ENCODE measurements at regions not wholly inside any gene's neighbourhood (a gene's known extent, or its start where the extent isn't known, plus 50 kb on each side); places are given as distances from the start of the nearest gene placed in this dataset.

- no peak for DNase-seq (ENCODE audit: low spot score in 2 of 2, unreplicated experiment in 2 of 2)
- H3K4me3 Mint-ChIP-seq: no peak overlapping the region
- H3K4me1 Mint-ChIP-seq: peaks cover 5% of the 10 kb centered on the region
- H3K36me3 Mint-ChIP-seq: no peaks in the 10 kb centered on the region
- peaks cover 5% of the 10 kb centered on the region for H3K9me3 Mint-ChIP-seq
- H3K27ac Mint-ChIP-seq: no peak overlapping the region
- H3K27me3 Mint-ChIP-seq (ENCODE audit: low read depth): peaks cover 49% of the 10 kb centered on the region
- no peak for TF ChIP-seq CTCF (IDR thresholded peaks at IDR 0.05; ENCODE audit: unreplicated experiment)
These were observed 51.1 kb upstream of the PPP2R3B start for GRCh38 chrX:437661-438390.

GRCh38 chrX:439241-439640 lies 52.5 kb upstream of the PPP2R3B start:
- Mint-ChIP-seq H3K4me3 (no peak overlapping the region), H3K27me3 (ENCODE audit: low read depth) (peaks cover 59% of the 10 kb centered on the region), H3K9me3 (peaks cover 5% of the 10 kb centered on the region), H3K36me3 (no peaks in the 10 kb centered on the region), H3K27ac (no peak overlapping the region), H3K4me1 (peaks cover 5% of the 10 kb centered on the region)
- TF ChIP-seq CTCF (IDR thresholded peaks at IDR 0.05; ENCODE audit: unreplicated experiment): no peak
- DNase-seq (ENCODE audit: low spot score in 2 of 2, unreplicated experiment in 2 of 2): no peak

- H3K36me3 Mint-ChIP-seq: no peaks in the 10 kb centered on the region
- H3K27ac Mint-ChIP-seq: no peak overlapping the region
- peaks cover 5% of the 10 kb centered on the region for H3K9me3 Mint-ChIP-seq
- no peak overlapping the region for H3K4me3 Mint-ChIP-seq
- H3K27me3 Mint-ChIP-seq (ENCODE audit: low read depth): peaks cover 57% of the 10 kb centered on the region
- TF ChIP-seq CTCF (IDR thresholded peaks at IDR 0.05; ENCODE audit: unreplicated experiment): no peak
- peaks cover 5% of the 10 kb centered on the region for H3K4me1 Mint-ChIP-seq
- DNase-seq (ENCODE audit: low spot score in 2 of 2, unreplicated experiment in 2 of 2): no peak
These were observed 53.0 kb upstream of the PPP2R3B start for GRCh38 chrX:439719-440118.

GRCh38 chrX:440636-441035 lies 53.9 kb upstream of the PPP2R3B start:
- peaks cover 58% of the 10 kb centered on the region for H3K27me3 Mint-ChIP-seq (ENCODE audit: low read depth)
- TF ChIP-seq CTCF (IDR thresholded peaks at IDR 0.05; ENCODE audit: unreplicated experiment): no peak
- no peak overlapping the region for H3K4me3 Mint-ChIP-seq
- no peak for DNase-seq (ENCODE audit: low spot score in 2 of 2, unreplicated experiment in 2 of 2)
- H3K4me1 Mint-ChIP-seq: peaks cover 5% of the 10 kb centered on the region
- H3K9me3 Mint-ChIP-seq: peaks cover 5% of the 10 kb centered on the region
- H3K36me3 Mint-ChIP-seq: no peaks in the 10 kb centered on the region
- no peak overlapping the region for H3K27ac Mint-ChIP-seq

GRCh38 chrX:443536-444210 lies 57.0 kb upstream of the PPP2R3B start:
- H3K4me3 Mint-ChIP-seq: no peak overlapping the region
- H3K36me3 Mint-ChIP-seq: no peaks in the 10 kb centered on the region
- no peak for DNase-seq (ENCODE audit: low spot score in 2 of 2, unreplicated experiment in 2 of 2)
- no peaks in the 10 kb centered on the region for H3K4me1 Mint-ChIP-seq
- no peak for TF ChIP-seq CTCF (IDR thresholded peaks at IDR 0.05; ENCODE audit: unreplicated experiment)
- no peak overlapping the region for H3K27ac Mint-ChIP-seq
- peaks cover 65% of the 10 kb centered on the region for H3K27me3 Mint-ChIP-seq (ENCODE audit: low read depth)
- H3K9me3 Mint-ChIP-seq: peaks cover 5% of the 10 kb centered on the region

Measured in mesothelial cell of epicardium (in vitro differentiated cells).